Smooth muscle cell (in vitro differentiated cells): ENCODE measurements at regions not wholly inside any gene's neighbourhood (a gene's known extent, or its start where the extent isn't known, plus 50 kb on each side); places are given as distances from the start of the nearest gene placed in this dataset.

ENCODE experiments used
- DNase-seq: peaks from one replicate; lab custom pipeline; 2025; ENCODE audit not compliant: unreplicated experiment; lab: John Stamatoyannopoulos, UW
- H2AFZ ChIP-seq: fragments of 200-600 bp; sonication (generic); 2 replicates; pipeline ENCODE4 v1.6.0; 2016; ENCODE audit warnings: antibody characterized with exemption, low read depth, mild to moderate bottlenecking
- H3F3A ChIP-seq: fragments of 200-600 bp; sonication (generic); 2 replicates; pipeline ENCODE4 v1.6.0; 2017; ENCODE audit warnings: antibody characterized with exemption, low read depth
- H3K27ac ChIP-seq: fragments of 200-600 bp; sonication (generic); 2 replicates; pipeline ENCODE4 v1.5.1; 2016; ENCODE audit warnings: low read depth, mild to moderate bottlenecking
- H3K27me3 ChIP-seq: fragments of 200-600 bp; sonication (generic); 2 replicates; pipeline ENCODE4 v1.6.1; 2016; ENCODE audit warnings: low read depth, mild to moderate bottlenecking
- H3K36me3 ChIP-seq: fragments of 200-600 bp; sonication (generic); 2 replicates; pipeline ENCODE4 v1.5.1; 2016; ENCODE audit warnings: low read depth
- H3K4me1 ChIP-seq: fragments of 200-600 bp; sonication (generic); 2 replicates; pipeline ENCODE4 v1.5.1; 2016; ENCODE audit warnings: low read depth
- H3K4me2 ChIP-seq: fragments of 200-600 bp; sonication (generic); 2 replicates; pipeline ENCODE4 v1.6.0; 2016; ENCODE audit warnings: mild to moderate bottlenecking
- H3K4me3 ChIP-seq: fragments of 200-600 bp; sonication (generic); 2 replicates; pipeline ENCODE4 v1.5.1; 2016; ENCODE audit warnings: mild to moderate bottlenecking
- H3K79me2 ChIP-seq: fragments of 200-600 bp; sonication (generic); 2 replicates; pipeline ENCODE4 v1.6.0; 2016; ENCODE audit warnings: low read depth, mild to moderate bottlenecking
- H3K9ac ChIP-seq: fragments of 200-600 bp; sonication (generic); 2 replicates; pipeline ENCODE4 v1.6.0; 2016; ENCODE audit warnings: low read depth
- H3K9me3 ChIP-seq: fragments of 200-600 bp; sonication (generic); replicated peaks from 2 replicates; pipeline ENCODE4 v1.5.1; 2016; ENCODE audit warnings: low read depth
- H4K20me1 ChIP-seq: fragments of 200-600 bp; sonication (generic); 2 replicates; pipeline ENCODE4 v1.6.0; 2016; ENCODE audit warnings: low read depth
- WGBS: methylation state at CpG from one replicate; pipeline ENCODE4 v1.1.7; 2016; ENCODE audit warnings: low lambda C conversion rate; 5-methylcytosine and 5-hydroxymethylcytosine counted together
- TF ChIP-seq, protein P1 (sequence below): fragments of 200-600 bp; sonication (generic); IDR thresholded peaks from 2 replicates; pipeline ENCODE4 v1.5.1; 2017; ENCODE audit warnings: borderline replicate concordance, mild to moderate bottlenecking, antibody characterized with exemption; ENCODE audit not compliant: insufficient read depth, poor library complexity, severe bottlenecking

DNA sequence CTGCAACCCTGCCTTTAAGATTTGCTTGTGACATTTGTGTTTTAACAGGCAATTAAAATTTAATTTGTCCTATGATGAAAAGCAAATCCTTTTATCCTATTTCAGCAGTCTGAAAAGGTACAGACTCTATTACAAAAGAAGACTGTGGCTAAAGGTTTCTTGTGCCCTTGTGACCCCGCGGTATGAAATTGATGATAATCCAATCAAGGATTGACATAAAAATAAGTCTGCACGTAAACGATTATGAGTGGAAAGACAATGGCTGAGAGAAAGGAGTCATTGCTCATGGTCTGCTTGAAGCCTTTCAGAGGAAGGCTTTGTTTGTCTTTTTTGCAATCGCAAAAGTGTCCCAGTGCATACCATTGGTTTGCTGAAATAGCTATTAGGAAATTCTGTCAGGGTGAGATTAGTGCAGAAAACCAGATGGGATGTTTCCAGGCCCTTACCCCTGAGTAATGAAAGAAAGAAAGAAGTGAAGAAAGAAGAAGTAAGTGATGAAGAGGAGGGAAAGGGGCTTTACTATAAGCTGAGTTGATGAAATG is 867.8 kb upstream of the CDH8 start:
- H3K9me3 ChIP-seq: no peaks in the 10 kb centered on the region
- H3K4me1 ChIP-seq: no peaks in the 10 kb centered on the region
- 78% methylated on average over 5 of the region's 5 CpGs for WGBS
- H4K20me1 ChIP-seq: no peaks in the 10 kb centered on the region
- H2AFZ ChIP-seq: no peak overlapping the region
- H3K27me3 ChIP-seq: no peaks in the 10 kb centered on the region
- H3K4me2 ChIP-seq: no peak overlapping the region
- H3K9ac ChIP-seq: no peak overlapping the region
- no peaks in the 10 kb centered on the region for H3K79me2 ChIP-seq
- no peaks in the 10 kb centered on the region for H3F3A ChIP-seq
- TF ChIP-seq, protein P1, sequence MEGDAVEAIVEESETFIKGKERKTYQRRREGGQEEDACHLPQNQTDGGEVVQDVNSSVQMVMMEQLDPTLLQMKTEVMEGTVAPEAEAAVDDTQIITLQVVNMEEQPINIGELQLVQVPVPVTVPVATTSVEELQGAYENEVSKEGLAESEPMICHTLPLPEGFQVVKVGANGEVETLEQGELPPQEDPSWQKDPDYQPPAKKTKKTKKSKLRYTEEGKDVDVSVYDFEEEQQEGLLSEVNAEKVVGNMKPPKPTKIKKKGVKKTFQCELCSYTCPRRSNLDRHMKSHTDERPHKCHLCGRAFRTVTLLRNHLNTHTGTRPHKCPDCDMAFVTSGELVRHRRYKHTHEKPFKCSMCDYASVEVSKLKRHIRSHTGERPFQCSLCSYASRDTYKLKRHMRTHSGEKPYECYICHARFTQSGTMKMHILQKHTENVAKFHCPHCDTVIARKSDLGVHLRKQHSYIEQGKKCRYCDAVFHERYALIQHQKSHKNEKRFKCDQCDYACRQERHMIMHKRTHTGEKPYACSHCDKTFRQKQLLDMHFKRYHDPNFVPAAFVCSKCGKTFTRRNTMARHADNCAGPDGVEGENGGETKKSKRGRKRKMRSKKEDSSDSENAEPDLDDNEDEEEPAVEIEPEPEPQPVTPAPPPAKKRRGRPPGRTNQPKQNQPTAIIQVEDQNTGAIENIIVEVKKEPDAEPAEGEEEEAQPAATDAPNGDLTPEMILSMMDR: no peak
- H3K4me3 ChIP-seq: no peak overlapping the region
- H3K36me3 ChIP-seq: no peaks in the 10 kb centered on the region
- DNase-seq: no peak
- no peak overlapping the region for H3K27ac ChIP-seq

DNA sequence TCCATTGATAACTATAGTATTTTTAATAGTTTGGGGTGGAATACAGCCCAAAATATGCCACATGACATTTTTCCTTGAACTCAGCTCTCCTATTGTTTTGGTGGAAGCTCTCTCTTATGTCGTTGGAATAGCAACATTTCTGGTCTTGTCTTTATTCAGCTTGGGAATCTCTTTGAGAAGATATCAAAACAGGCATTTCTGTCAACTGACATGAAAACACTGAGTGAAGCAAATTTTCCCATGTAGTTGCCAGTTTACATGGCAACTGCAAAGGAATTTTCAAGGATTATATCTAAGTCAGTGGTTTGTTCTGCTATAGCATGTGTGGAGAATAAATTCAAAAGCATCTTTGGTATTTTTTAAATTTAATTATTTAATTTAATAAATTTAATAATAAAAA is 863.5 kb upstream of the CDH8 start:
- no peaks in the 10 kb centered on the region for H3K27me3 ChIP-seq
- no peak overlapping the region for H3K27ac ChIP-seq
- no peak overlapping the region for H3K9ac ChIP-seq
- no peaks in the 10 kb centered on the region for H3K9me3 ChIP-seq
- DNase-seq: no peak
- H3K4me3 ChIP-seq: no peak overlapping the region
- H3K36me3 ChIP-seq: no peaks in the 10 kb centered on the region
- TF ChIP-seq, protein P1: no peak
- H3K79me2 ChIP-seq: no peaks in the 10 kb centered on the region
- H3K4me1 ChIP-seq: no peaks in the 10 kb centered on the region
- WGBS: 79% methylated on average over 1 of the region's 1 CpG
- H3F3A ChIP-seq: no peaks in the 10 kb centered on the region
- no peaks in the 10 kb centered on the region for H4K20me1 ChIP-seq
- no peak overlapping the region for H2AFZ ChIP-seq
- H3K4me2 ChIP-seq: no peak overlapping the region

DNA sequence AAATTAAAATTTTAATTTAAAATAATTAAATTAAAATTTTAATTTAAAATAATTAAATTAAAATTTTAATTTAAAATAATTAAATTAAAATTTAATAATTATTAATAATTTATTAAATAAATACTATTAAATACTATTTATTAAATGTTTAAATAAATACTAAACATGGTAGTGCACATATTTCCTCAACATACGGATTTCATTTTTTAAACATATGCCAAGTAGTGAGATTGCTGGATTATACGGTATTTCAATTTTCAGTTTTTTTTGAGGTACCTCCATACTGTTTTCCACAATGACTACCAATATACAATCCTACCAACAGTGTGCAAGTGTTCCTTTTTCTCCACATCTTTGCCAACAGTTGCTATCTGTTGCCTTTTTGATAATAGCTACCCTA is 852.9 kb upstream of the CDH8 start:
- Histone ChIP-seq H3K27ac (no peak overlapping the region), H3K4me2 (no peak overlapping the region), H4K20me1 (no peaks in the 10 kb centered on the region), H2AFZ (no peak overlapping the region), H3K9ac (no peak overlapping the region), H3K79me2 (no peaks in the 10 kb centered on the region), H3K27me3 (no peaks in the 10 kb centered on the region), H3F3A (no peaks in the 10 kb centered on the region), H3K36me3 (no peaks in the 10 kb centered on the region), H3K4me1 (no peaks in the 10 kb centered on the region), H3K4me3 (no peak overlapping the region), H3K9me3 (no peaks in the 10 kb centered on the region)
- DNase-seq: no peak
- TF ChIP-seq, protein P1: no peak
- 92% methylated on average over 2 of the region's 2 CpGs for WGBS

DNA sequence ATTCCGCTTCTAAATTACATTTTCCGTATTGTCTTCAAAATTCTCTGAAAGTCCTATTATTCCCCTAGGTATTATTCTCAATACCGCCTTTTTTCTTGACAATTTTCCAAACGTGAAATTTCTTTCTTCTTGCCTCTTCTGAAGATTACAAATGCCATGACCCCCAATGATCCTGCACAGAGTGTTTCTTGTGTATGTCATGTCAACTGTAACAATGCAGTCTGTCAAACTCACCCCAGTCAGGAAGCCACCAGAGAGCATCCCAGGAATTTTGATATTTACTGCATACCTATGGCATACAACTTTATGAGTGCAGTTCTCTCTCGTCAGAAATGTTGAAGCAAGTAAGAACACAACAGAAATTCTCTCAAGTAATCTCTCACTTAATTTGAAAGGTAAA is 847.3 kb upstream of the CDH8 start:
- Histone ChIP-seq H3K4me1 (no peaks in the 10 kb centered on the region), H4K20me1 (no peaks in the 10 kb centered on the region), H3K79me2 (no peaks in the 10 kb centered on the region), H3K27ac (no peak overlapping the region), H3F3A (no peaks in the 10 kb centered on the region), H3K27me3 (no peaks in the 10 kb centered on the region), H3K9me3 (no peaks in the 10 kb centered on the region), H3K36me3 (no peaks in the 10 kb centered on the region), H3K9ac (no peak overlapping the region), H3K4me3 (no peak overlapping the region), H3K4me2 (no peak overlapping the region), H2AFZ (no peak overlapping the region)
- WGBS: 81% methylated on average over 5 of the region's 5 CpGs
- TF ChIP-seq, protein P1: no peak
- no peak for DNase-seq
